NCI-H82 treated with DMSO at 0.1 percent for 48 hours (cell line): ENCODE measurements at regions not wholly inside any gene's neighbourhood (a gene's known extent, or its start where the extent isn't known, plus 50 kb on each side); places are given as distances from the start of the nearest gene placed in this dataset.
"Not testable (repeated sequence)": the region's sequence is repeated elsewhere in the genome, so short reads cannot be mapped to it uniquely, and the experiment has no call there.

ENCODE experiments used
- DNase-seq: peaks from one replicate; lab custom pipeline; 2025; ENCODE audit not compliant: unreplicated experiment; lab: John Stamatoyannopoulos, UW

DNA sequence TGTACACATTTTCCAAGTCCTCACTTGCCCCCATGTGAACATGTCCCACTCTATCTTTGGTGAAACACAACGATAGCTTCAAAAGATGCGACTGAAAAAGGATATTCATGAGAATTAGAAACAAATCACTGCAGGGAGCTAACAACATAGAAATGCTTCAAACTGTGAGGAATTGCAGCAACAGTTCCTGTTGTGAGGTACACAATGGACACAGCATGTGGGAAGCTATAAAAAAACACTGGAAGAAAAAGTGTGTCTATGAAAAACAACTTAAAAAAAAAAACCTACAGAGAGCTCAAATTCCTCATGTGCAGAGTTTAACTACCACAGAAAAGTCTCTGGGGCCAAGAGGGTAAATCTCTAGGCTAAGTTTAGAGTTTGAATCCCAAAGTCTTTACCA, 51.6 kb upstream of the BLTP1 start:
- DNase-seq = no peak

DNA sequence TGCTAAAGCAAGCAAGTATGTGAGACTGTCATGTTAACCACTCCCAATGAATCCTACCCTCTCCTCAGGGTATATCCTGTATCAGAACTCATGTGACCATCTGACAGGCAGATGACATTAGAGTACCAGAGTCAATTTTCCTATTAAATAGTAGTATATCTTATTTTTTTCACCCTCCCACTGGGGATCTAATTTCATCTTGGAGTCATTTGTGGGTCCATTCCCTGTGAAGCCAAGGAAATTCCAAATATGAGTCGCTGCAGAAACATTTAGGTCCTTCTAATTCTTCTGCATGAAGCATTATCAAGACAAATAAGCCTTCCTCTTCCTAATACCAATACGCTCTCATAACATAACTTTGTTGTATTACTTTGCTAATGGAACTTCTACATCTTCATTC, 52.2 kb upstream of the BLTP1 start:
- DNase-seq = no peak

DNA sequence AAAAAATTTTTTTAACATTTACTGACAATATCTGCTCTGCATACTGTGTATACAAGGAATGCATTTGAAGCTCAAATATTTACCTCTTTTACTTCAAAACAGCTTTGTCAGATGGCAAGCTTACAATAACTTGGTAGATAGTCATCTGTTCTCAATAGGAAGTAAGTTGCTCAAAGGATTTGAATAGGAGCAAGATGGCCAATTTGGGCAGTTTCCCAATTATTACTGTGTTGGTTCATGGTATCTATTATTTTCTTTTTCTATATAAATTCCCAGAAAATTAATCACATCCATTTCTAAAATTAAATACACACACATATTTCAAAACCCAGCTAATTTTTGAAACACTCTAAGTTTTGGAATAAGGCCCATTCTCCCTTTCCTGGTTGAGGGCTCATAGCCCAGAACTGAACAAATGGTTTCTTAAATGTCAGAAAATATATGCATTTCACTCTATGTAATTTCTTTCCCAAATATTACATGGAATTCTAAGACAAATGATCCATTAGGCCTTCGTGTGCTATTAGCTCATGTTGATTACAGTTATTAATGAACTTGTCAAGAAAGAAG, 60.2 kb upstream of the BLTP1 start:
- DNase-seq = no peak

DNA sequence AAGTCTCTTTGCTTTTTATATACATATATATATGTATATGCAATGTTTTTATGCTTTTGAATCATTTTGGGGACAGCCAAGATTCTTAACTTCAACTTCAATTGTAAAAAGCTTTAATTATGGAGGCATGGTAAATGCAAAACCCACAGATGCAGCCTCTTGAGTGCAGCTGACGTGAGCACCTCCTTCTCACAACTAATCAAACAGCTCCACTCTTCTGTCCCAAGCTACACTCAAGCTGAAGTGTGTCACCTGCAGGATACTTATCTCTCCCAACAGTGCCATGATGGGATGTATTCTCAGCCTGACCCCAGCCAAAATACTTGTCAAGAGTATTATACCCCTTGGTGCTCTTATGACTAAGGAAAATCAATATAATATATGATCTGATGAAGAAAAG, 60.7 kb upstream of the BLTP1 start:
- no peak for DNase-seq

DNA sequence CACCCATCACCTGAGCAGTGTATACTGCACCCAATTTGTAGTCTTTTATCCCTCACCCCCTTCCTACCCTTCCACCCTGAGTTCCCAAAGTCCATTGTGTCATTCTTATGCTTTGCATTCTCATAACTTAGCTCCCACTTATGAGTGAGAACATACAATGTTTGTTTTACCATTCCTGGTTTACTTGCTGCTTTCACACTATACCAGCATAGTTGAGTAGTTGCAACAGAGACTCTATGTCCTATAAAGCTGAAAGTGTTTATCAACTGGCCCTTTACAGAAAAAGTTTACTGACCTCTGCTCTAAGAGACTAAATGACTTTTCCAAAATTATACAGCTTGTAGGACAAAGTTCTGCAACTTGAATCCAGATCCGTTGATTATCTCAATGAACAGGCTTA, 61.1 kb upstream of the BLTP1 start:
- DNase-seq = no peak

DNA sequence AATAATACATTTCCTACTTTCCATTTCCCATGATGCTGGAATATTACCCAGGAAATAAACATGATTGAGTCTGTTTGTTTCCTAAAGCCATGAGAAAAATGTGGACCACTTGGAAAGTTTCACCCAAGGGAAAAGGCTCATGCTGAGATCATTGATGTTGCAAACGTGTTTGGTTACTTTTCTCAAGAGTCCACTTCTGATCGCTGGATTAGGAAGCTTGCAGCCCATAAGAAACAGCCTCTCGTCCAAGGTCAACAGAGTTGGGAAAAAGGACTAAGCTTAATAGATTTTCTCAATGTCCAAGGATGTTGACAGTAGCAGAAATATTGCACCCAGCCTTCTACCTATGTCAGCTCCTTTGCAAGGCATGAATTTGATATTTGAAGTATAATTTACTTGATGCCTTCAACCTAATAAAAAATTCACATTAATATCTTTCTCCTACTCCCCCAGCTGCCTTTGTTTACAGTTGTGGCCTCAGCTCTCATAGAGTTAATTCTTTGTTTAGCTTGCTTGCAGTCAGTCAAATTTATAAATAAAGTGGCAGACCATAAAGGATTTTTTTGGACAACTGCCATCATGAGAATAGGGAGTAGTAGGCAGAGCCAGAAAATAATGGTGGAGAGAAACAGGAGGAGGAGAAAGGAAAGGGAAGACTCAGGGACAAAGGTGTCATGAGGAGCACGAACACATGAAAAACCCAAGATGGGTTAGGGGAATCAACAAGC, 65.6 kb upstream of the BLTP1 start:
- DNase-seq = no peak

DNA sequence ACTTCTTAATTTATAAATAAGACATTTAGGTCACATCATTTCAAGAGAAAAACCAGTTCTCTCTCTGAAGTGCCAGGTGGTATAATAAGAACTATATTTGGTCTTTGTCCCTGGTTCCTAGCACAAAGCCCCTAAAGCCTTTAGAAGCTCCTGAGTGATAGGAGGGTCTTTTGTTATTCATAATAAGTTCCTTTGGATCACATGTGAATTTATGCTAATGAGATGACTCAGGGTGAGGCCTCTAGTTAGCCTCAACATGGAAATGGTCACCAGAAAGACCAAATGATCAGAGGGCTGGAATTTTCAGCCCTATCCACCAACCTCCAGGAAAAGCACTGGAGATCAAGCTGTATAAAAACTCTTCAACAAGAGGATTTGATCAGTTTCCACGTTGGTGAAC, 68.1 kb upstream of the BLTP1 start:
- no peak for DNase-seq

DNA sequence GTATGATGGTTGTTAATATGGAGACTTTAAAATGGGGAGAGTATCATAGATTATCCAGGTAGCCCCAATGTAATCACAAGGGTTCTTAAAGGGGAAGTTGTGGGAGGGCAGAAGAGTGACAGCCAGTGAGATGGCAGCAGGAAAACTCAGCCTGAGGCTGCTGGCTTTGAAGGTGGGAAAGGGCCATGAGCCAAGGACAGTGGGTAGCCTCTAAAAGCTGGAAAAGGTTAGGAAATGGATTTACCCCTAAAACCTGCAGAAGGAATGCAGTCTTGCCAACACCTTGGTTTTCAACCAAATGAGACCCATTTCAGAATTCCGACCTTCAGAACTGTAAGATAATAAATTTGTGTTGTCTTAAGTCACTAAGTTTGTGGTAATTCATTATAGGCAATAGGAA, 68.8 kb upstream of the BLTP1 start:
- no peak for DNase-seq

DNA sequence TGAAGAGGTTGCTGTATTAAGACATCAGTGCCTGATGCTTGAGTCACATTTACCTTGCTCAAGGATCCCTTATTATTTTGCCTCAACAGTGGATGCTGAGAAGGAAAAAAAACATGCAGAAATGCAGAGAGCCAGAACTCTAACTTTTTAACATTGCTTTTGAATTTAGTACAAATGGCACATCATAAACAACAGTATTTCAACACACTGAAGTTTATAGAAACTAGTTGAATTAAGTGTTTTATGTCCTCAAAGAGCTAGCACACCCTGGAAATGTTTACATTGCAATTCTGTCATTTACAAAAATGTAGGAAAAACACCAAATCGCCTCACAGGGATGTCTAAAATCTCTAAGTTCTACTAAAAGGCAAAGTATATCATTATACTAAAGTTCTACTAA, 69.5 kb upstream of the BLTP1 start:
- DNase-seq = no peak

DNA sequence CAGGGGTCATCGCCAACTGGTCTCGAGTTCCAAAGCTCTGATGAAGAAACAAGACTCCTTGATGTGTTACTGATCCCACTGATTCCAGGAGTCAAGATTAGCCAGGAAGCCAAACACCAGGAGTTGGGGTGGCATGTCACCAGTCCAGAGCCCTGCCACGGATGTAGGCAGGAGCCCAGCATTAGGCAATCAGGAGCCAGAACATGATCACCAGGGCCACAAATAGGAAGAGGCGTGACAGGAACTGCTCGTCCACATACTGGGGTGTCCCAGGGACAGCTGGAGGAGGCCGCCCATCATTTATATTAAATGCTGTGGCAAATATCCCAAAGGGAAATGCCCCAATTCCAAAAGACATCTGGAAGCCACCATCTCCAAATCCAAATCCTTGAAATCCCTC, 74.5 kb upstream of the BLTP1 start:
- DNase-seq = not testable (repeated sequence)

DNA sequence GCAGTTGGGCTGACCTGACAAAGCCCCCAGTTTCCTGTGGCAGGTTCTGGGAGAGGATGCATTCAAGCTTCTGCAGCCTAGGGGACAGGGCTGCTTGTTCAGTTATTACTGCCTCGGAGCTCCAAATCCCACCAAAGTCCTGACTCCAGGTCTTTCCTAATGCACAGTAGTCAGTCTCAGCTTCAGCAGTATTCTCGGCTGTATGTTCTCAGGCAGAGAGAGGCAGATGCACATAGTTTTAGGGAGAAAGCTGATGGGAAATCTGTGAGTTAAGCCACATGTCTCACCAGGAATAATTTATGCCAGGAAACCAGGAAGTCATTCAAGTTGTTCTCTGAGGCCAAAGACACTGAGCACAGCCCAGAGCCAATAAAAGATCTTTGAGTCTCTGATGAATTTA, 75.3 kb upstream of the BLTP1 start:
- DNase-seq = not testable (repeated sequence)

DNA sequence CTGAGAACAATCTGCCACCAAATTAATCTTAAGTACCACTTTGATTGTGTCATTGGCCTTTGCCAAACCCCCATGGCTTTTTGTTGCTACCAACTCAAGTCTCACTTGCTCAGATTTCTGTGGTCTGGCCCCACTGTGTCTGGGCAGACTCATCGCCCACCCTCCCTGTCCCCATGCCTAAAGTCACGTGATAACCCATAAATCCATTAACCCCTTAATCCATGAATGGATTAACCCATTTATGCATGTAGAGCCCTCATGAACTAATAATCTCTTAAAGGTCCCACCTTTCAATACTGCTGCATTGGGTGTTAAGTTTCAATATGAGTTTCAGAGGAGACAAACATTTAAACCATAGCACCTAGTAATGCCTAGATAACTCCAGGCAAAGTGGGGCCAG, 78.5 kb upstream of the BLTP1 start:
- DNase-seq = peak; percentile 82

DNA sequence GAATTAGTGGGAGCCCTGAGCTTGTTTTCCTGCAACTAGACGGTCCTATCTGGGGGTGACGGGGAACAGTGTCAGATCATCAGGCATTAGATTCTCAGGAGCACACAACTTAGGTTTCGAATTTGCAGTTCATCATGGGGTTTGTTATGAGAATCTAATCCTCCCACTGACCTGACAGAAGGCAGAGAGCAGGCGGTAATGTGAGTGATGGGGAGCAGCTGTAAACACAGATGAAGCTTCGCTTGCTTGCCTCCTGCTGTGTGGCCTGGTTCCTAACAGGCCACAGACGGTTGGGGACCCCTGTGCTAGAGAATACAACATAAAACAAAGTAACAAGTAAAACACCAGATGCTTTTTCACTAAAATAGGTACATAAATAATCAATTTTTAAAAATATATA, 86.2 kb upstream of the BLTP1 start:
- no peak for DNase-seq

DNA sequence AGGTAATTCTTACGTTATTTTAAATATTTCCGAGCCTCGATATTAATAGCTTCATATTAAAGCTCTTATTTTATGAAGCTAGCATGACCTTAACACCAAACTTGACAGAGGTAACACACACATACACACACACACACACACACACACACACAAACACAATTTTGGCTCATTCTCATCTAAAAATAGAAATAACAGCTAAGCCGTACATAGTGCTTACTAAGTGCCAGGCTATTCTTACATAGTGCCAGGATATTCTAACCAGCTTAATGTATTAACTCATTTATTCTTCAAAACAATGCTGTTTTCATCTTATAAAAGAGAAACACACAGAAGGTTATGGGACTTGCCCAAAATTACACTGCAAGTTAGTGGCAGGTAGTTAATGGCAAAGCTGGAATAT, 87.0 kb upstream of the BLTP1 start:
- no peak for DNase-seq

DNA sequence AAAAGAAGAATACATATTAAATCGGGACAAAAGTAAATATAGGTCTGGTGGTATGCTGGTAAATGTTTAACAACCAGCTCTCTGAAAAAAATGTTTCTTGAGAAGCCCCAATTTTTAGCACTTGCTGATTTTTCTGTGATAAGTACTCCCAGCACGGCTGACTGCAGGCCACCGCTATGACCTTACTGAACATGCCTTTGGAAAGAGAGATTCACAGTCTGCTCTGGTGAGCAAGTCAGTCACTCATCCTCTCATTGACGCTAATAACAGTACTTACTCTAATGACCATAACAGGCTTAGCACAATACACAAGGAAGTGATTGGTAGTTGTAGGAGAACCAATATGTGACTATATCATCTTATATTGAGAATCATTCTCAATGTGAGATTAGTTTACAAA, 98.9 kb upstream of the BLTP1 start:
- peak; percentile 40 for DNase-seq

DNA sequence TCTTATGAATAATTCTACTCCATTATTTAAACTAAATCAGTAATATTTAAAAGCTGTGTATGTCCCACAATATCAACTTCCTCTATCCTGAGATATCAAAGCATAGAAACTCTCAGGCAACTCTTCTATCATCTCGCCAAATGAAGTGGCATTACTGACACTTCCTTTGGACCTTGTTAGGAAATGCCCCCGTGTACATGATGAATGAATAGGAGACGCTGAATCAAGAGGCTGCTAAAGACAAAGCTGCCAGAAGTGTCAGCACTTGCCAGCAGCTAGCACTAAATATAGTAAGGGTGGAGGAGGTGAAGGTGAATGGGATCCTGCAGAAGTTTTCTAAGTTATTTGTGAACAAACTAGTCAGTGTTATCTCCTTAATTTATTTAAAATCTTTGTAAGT, 99.5 kb upstream of the BLTP1 start:
- DNase-seq = no peak

DNA sequence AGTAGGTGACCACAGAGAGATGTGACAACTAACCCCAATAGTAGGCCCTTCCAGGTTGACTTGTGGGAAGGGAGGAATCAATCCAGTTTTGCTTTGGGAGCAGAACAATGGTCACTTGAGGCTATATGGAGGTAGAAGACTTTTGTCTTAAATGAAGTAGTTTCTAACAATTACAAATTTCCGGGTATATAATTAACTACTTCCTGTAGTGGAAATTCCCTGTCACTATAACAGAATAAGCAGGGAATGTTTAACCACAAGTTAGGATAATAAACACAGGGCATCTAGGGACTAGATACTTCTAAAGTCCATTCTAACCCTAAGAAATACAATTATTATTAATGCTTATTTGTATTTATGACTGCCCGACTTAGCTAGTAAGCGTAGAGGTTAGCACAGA, 99.0 kb upstream of the TRPC3 start:
- no peak for DNase-seq

DNA sequence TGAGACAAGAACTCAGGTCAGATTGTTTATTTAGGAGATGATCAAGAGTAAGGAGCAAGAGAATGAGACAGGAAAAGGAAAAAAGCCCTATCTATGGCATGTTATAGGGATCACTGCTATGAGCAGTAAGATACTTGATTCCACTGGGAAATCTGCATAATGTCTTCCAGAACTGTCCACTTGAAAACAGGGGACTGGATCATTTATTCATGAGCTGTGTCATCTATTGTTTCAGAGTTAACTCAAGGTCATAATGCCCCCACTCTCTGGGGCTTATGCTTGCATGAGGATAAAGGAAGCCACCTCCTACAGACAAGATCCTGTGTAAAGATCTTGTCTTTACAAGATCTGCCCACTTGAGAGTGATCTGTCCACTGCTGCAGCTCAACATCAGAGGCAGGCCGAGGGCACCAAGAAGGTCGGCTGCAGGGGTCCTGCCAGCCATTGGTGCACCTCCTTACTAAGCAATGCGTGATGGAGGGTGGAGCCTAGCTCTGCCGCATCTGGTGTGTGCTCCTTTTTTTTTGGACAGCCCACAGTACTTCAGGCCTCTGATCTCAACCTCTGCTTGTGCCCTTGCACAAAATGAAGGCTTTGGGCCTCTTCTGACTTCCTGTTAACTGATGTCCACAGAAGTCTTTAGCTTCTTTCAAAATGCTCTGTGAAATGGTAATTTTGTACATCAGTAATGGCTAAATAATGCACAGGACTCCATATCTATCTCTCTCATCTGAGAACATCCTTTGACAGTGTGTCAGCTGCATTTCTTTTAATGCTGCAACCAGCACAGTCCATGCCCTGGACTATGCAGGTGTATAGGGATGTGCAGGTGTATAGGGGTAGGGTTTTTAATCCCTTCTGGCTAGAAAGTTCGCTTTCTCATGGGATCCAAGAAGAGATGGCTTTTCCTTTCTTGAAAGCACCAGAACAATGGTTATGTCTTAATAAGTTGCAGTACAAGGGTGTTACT, 95.9 kb upstream of the TRPC3 start:
- no peak for DNase-seq

DNA sequence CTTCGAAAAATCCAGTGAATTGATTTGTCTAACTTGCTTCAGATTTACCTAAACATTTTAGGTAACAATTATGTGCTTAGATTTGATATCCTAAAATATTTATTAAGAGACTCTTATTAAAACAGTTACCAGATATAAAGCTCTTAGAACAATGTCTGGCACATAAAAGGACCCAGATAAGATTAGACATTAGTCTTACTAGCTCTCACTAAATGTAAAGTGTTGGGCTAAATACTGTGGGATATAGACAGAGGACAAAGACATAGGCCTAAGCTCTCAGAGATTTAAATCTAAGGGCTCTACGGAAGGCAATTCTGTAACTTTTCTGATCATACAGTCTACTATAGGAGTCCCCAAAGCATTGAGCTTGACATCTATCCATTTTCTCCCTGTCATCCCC, 94.4 kb upstream of the TRPC3 start:
- no peak for DNase-seq

DNA sequence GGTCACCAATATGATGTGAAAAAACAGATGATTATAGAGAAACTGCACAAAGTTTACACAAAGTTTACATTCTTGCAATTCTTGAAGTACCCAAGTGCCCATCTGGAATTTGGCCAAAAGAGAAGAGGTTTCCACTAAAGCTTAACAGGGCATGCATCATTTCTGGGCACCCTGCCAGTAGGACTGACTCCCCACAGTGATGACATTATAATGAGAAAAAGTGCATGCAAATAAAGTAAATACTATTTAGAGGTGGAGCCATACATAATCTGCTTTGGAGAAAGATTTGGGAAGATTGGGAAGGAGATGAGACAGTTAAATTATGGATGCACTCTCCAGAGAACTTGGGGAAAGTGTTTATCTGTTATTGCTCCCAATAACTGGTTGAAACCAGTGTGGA, 93.7 kb upstream of the TRPC3 start:
- DNase-seq = no peak

DNA sequence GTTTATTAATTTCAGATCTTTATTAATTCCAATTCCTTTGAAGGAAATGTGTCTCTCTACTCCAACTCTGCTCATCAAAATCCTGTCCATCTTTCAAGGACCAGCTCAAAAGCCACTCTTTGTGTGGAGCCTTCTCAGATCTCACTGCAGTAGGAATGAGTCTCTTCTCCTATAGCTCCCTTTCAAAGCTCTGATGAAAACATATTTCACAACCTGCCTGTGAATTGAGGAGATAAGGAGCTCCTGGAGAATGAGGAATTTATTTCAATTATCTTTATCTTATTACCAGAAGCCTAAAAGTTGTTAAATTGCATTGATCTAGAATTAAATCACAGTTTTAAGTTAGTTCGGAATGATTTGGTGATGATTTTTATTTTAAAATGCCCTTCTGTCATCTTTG, 92.6 kb upstream of the TRPC3 start:
- DNase-seq = no peak

DNA sequence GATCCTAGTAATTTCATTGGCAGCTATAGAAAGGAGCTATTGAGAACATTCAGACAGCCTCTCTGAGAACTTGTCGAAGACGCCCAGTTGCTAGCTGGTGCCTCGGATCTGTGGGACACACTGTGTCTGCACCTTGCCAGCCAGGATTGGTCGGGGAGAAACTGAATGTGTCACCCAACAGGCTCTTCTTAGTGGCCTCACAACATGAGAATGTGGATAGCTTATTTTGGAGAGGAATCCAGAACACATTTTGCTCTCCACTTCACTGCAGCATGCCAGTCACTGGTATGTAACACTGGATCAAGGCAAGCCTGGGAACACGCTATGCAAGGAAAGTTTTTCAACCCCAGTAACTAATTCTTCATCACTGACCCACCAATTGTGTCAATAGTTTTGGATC, 89.5 kb upstream of the TRPC3 start:
- DNase-seq = no peak
